H1 (cell line): ENCODE measurements at regions not wholly inside any gene's neighbourhood (a gene's known extent, or its start where the extent isn't known, plus 50 kb on each side); places are given as distances from the start of the nearest gene placed in this dataset.

Experiments used
- CTCF ChIA-PET: fragments of 300-600 bp; sonication (Branson Sonifier 250); formaldehyde crosslinking; loops from one replicate; lab custom pipeline; 2021; ENCODE audit not compliant: partially characterized antibody; lab: Charles Lee
- POLR2A ChIA-PET: fragments of 300-600 bp; sonication (Branson Sonifier 250); formaldehyde crosslinking; loops from one replicate; lab custom pipeline; 2021; ENCODE audit warnings: inconsistent platforms; ENCODE audit not compliant: partially characterized antibody; lab: Charles Lee
- DNase-seq, 2 experiments: peaks; one replicate each; pipeline versions ENCODE4 v3.0.0 to v3.0.0-alpha.2; 2010 to 2022; ENCODE audit warnings: low spot score in 2 of 2, low read depth in 1 of 2, mixed read lengths in 1 of 2
- FAIRE-seq: peaks from 2 replicates; lab custom pipeline; 2011; peaks lifted over from hg19 to GRCh38; lab: Jason Lieb, UNC
- H2AFZ ChIP-seq: 2 replicates; pipeline ENCODE4 v1.8.1; 2012; ENCODE audit warnings: low read length, inconsistent platforms
- H2AK5ac ChIP-seq: 2 replicates; pipeline ENCODE4 v1.6.1; 2013; ENCODE audit warnings: low read depth, low read length
- H2BK120ac ChIP-seq: replicated peaks from 2 replicates; pipeline ENCODE3; 2013; ENCODE audit warnings: low read depth, low read length, inconsistent platforms
- H2BK12ac ChIP-seq: 2 replicates; pipeline ENCODE4 v1.6.1; 2013; ENCODE audit warnings: low read depth, low read length
- H2BK15ac ChIP-seq: 2 replicates; pipeline ENCODE4 v1.6.1; 2013; ENCODE audit warnings: low read length
- H2BK20ac ChIP-seq: 2 replicates; pipeline ENCODE4 v1.6.1; 2013; ENCODE audit warnings: low read length
- H2BK5ac ChIP-seq: 2 replicates; pipeline ENCODE4 v1.6.1; 2013; ENCODE audit warnings: low read depth, low read length
- H3K14ac ChIP-seq: 2 replicates; pipeline ENCODE4 v1.6.1; 2013; ENCODE audit warnings: inconsistent platforms; ENCODE audit not compliant: insufficient read length
- H3K18ac ChIP-seq: 2 replicates; pipeline ENCODE4 v1.6.1; 2013; ENCODE audit warnings: low read length; ENCODE audit errors: extremely low read depth
- H3K23ac ChIP-seq: 2 replicates; pipeline ENCODE4 v1.6.1; 2013; ENCODE audit warnings: inconsistent platforms; ENCODE audit not compliant: insufficient read length
- H3K23me2 ChIP-seq: 2 replicates; pipeline ENCODE4 v1.6.1; 2013; ENCODE audit warnings: low read depth, low read length
- H3K27ac ChIP-seq: 2 replicates; pipeline ENCODE4 v1.6.1; 2011; ENCODE audit warnings: low read depth, low read length, inconsistent platforms
- H3K27me3 ChIP-seq, 4 experiments: replicated peaks in 1 of 4; 1 replicate in 1 of 4; 2 replicates in 3 of 4; pipeline versions ENCODE4 v1.6.1 to v1.8.1; 2011 to 2013; ENCODE audit warnings: low read length in 3 of 4, mild to moderate bottlenecking in 3 of 4, inconsistent platforms in 2 of 4, mixed read lengths in 2 of 4, moderate library complexity in 1 of 4; ENCODE audit not compliant: control insufficient read depth in 3 of 4, insufficient read depth in 3 of 4; ENCODE audit errors: extremely low read depth in 1 of 4
- H3K36me3 ChIP-seq, 4 experiments: 2 replicates each; pipeline versions ENCODE4 v1.6.1 to v1.8.1; 2011 to 2013; ENCODE audit warnings: mild to moderate bottlenecking in 4 of 4, low read length in 3 of 4, moderate library complexity in 2 of 4, control low read depth in 1 of 4, inconsistent platforms in 1 of 4; ENCODE audit not compliant: insufficient read depth in 4 of 4, control insufficient read depth in 2 of 4
- H3K4ac ChIP-seq: replicated peaks from 2 replicates; pipeline ENCODE3; 2013; ENCODE audit warnings: low read length, low read depth, mixed read lengths, inconsistent platforms; ENCODE audit not compliant: insufficient read length
- H3K4me1 ChIP-seq, 4 experiments: replicated peaks in 1 of 4; 1 replicate in 1 of 4; 2 replicates in 3 of 4; pipeline versions ENCODE4 v1.6.1 to v1.8.1; 2011 to 2013; ENCODE audit warnings: low read length in 3 of 4, inconsistent platforms in 2 of 4, mixed read lengths in 1 of 4; ENCODE audit not compliant: insufficient read depth in 4 of 4, control insufficient read depth in 3 of 4
- H3K4me2 ChIP-seq, 2 experiments: 2 replicates each; pipeline versions ENCODE4 v1.6.1 to v1.8.1; 2011 to 2013; ENCODE audit warnings: low read depth in 2 of 2, low read length in 2 of 2, control low read depth in 1 of 2, inconsistent platforms in 1 of 2, mild to moderate bottlenecking in 1 of 2; ENCODE audit not compliant: insufficient read depth in 1 of 2
- H3K4me3 ChIP-seq, 4 experiments: fragments of 200-600, 300-600 bp in 1 of 4; sonication (generic), shearing (Covaris generic), sonication (Bioruptor Twin) in 1 of 4; 2 replicates each; pipeline versions ENCODE4 v1.5.1 to v1.8.1; 2011 to 2016; ENCODE audit warnings: low read length in 4 of 4, low read depth in 3 of 4, control low read depth in 2 of 4, inconsistent platforms in 2 of 4, mild to moderate bottlenecking in 2 of 4, mixed read lengths in 1 of 4, moderate library complexity in 1 of 4; ENCODE audit not compliant: insufficient read depth in 2 of 4; ENCODE audit errors: extremely low read depth in 1 of 4
- H3K56ac ChIP-seq: replicated peaks from 2 replicates; pipeline ENCODE3; 2013; ENCODE audit warnings: low read depth, mild to moderate bottlenecking, mixed read lengths, low read length, inconsistent platforms; ENCODE audit not compliant: insufficient read length
- H3K79me1 ChIP-seq: 2 replicates; pipeline ENCODE4 v1.6.1; 2013; ENCODE audit warnings: low read depth, low read length, control low read depth
- H3K79me2 ChIP-seq, 2 experiments: 2 replicates each; pipeline versions ENCODE4 v1.6.1 to v1.8.1; 2012 to 2013; ENCODE audit warnings: low read length in 2 of 2, mild to moderate bottlenecking in 2 of 2, inconsistent platforms in 1 of 2; ENCODE audit not compliant: insufficient read depth in 2 of 2, control insufficient read depth in 1 of 2
- H3K9ac ChIP-seq, 4 experiments: replicated peaks in 1 of 4; 1 replicate in 1 of 4; 2 replicates in 3 of 4; pipeline versions ENCODE4 v1.6.1 to v1.8.1; 2011 to 2013; ENCODE audit warnings: low read depth in 3 of 4, low read length in 3 of 4, control low read depth in 2 of 4, mild to moderate bottlenecking in 2 of 4, moderate library complexity in 2 of 4, inconsistent platforms in 1 of 4; ENCODE audit errors: extremely low read depth in 1 of 4
- H3K9me3 ChIP-seq, 2 experiments: 2 replicates each; pipeline versions ENCODE4 v1.6.1 to v1.8.1; 2012 to 2013; ENCODE audit warnings: mild to moderate bottlenecking in 2 of 2, moderate library complexity in 2 of 2, control low read depth in 1 of 2, inconsistent platforms in 1 of 2, low read depth in 1 of 2, low read length in 1 of 2, mixed read lengths in 1 of 2; ENCODE audit not compliant: insufficient read depth in 2 of 2
- H4K20me1 ChIP-seq, 2 experiments: replicated peaks in 1 of 2; 2 replicates each; pipeline versions ENCODE3 to v1.8.1; 2011 to 2013; ENCODE audit warnings: inconsistent platforms in 2 of 2, low read length in 2 of 2, mild to moderate bottlenecking in 1 of 2; ENCODE audit not compliant: insufficient read depth in 2 of 2, control insufficient read depth in 1 of 2
- H4K5ac ChIP-seq: 2 replicates; pipeline ENCODE4 v1.6.1; 2013; ENCODE audit warnings: low read length, low read depth, mixed read lengths, inconsistent platforms; ENCODE audit not compliant: insufficient read length
- H4K8ac ChIP-seq: 2 replicates; pipeline ENCODE4 v1.8.0; 2013; ENCODE audit warnings: mild to moderate bottlenecking, moderate library complexity, low read length, inconsistent platforms; ENCODE audit not compliant: insufficient read depth; ENCODE audit errors: extremely low read depth
- H4K91ac ChIP-seq: replicated peaks from 2 replicates; pipeline ENCODE3; 2013; ENCODE audit warnings: low read length, mixed read lengths, inconsistent platforms; ENCODE audit not compliant: insufficient read length
- CBX5 ChIP-seq: fragments of 300-800, 300-1000 bp; sonication (generic); IDR thresholded peaks from 2 replicates; pipeline ENCODE4 v1.7.1; 2016; ENCODE audit warnings: antibody characterized with exemption, low read length, low read depth
- EP300 ChIP-seq, 2 experiments: IDR thresholded peaks; 1 replicate in 1 of 2; 2 replicates in 1 of 2; pipeline ENCODE4 v1.6.1; 2011 to 2012; ENCODE audit warnings: low read depth in 2 of 2, low read length in 2 of 2, mild to moderate bottlenecking in 2 of 2, borderline replicate concordance in 1 of 2, inconsistent platforms in 1 of 2, moderate library complexity in 1 of 2
- EZH2 ChIP-seq: fragments of 200-600 bp; sonication (generic); IDR thresholded peaks from 2 replicates; pipeline ENCODE4 v1.7.1; 2012; ENCODE audit warnings: low read depth, mild to moderate bottlenecking, moderate library complexity, low read length, inconsistent platforms; ENCODE audit not compliant: severe bottlenecking
- GTF2F1 ChIP-seq: IDR thresholded peaks from 2 replicates; pipeline ENCODE4 v1.6.1; 2012; ENCODE audit warnings: low read depth, low read length, improper control_type of control experiment, borderline replicate concordance
- JUN ChIP-seq: IDR thresholded peaks from 2 replicates; pipeline ENCODE4 v1.6.1; 2011; ENCODE audit warnings: low read depth, mild to moderate bottlenecking, improper control_type of control experiment, low read length
- JUND ChIP-seq: IDR thresholded peaks from 2 replicates; pipeline ENCODE4 v1.6.1; 2011; ENCODE audit warnings: mild to moderate bottlenecking, improper control_type of control experiment, low read length
- SRF ChIP-seq: IDR thresholded peaks from 2 replicates; pipeline ENCODE4 v1.6.1; 2011; ENCODE audit warnings: mild to moderate bottlenecking, low read depth, low read length, moderate library complexity
- TAF7 ChIP-seq: optimal IDR thresholded peaks from 2 replicates; pipeline ENCODE3; 2011; ENCODE audit warnings: low read depth, mild to moderate bottlenecking, inconsistent platforms, low read length, moderate library complexity, borderline replicate concordance
- WGBS, 2 experiments: shearing (Covaris generic) in 1 of 2; methylation state at CpG; one replicate each; pipeline versions ENCODE4 v1.1.6 to v1.1.7; 2013 to 2015; ENCODE audit warnings: low lambda C conversion rate in 2 of 2, mixed read lengths in 2 of 2, inconsistent platforms in 1 of 2, low coverage in 1 of 2, missing lambda C conversion rate in 1 of 2; ENCODE audit not compliant: insufficient replicate concordance in 2 of 2, insufficient coverage in 1 of 2, insufficient read length in 1 of 2; ENCODE audit errors: extremely low coverage in 1 of 2, missing lambda C conversion rate in 1 of 2; 5-methylcytosine and 5-hydroxymethylcytosine counted together

- no peak overlapping the region for H3K23ac ChIP-seq
- H3K9ac ChIP-seq = no peak overlapping the region
- ChIA-PET POLR2A (no interaction called here), CTCF (interaction anchor here (0.6 kb wide), 2 partner anchors 144 to 179 kb away, joined by 3 read pairs; no protein-coding TSS in a partner anchor)
- H3K4me1 ChIP-seq = no peaks in the 10 kb centered on the region
- H3K14ac ChIP-seq = no peak overlapping the region
- H3K36me3 ChIP-seq = no peaks in the 10 kb centered on the region
- H4K8ac ChIP-seq = no peak overlapping the region
- no peak overlapping the region for H3K4me2 ChIP-seq
- DNase-seq (no peak), FAIRE-seq (no peak)
- WGBS, 2 experiments = 80% methylated on average over 1 of the region's 1 CpG; no CpG with 5 or more reads in 1 of the 2 experiments
- H3K27me3 ChIP-seq = no peaks in the 10 kb centered on the region
- H3K79me1 ChIP-seq = no peaks in the 10 kb centered on the region
- H3K4me3 ChIP-seq = no peak overlapping the region
- H3K18ac ChIP-seq = no peak overlapping the region
- H3K56ac ChIP-seq = no peak overlapping the region
- no peaks in the 10 kb centered on the region for H3K79me2 ChIP-seq
- H2BK15ac ChIP-seq = no peak overlapping the region
- H3K23me2 ChIP-seq = no peaks in the 10 kb centered on the region
- H2BK5ac ChIP-seq = no peak overlapping the region
- no peak overlapping the region for H2BK12ac ChIP-seq
- no peak overlapping the region for H2AFZ ChIP-seq
- H2BK20ac ChIP-seq = no peak overlapping the region
- no peak overlapping the region for H4K91ac ChIP-seq
- no peak overlapping the region for H4K5ac ChIP-seq
- H3K9me3 ChIP-seq = no peaks in the 10 kb centered on the region
- H3K27ac ChIP-seq = no peak overlapping the region
- H2AK5ac ChIP-seq = no peak overlapping the region
- no peak overlapping the region for H3K4ac ChIP-seq
- TF ChIP-seq CBX5 (no peak), GTF2F1 (no peak), EP300 (IDR thresholded peaks at IDR 0.05; ENCODE audit: borderline replicate concordance in 1 of 2, low read depth in 2 of 2, low read length in 2 of 2) (no peak), JUN (no peak), SRF (no peak), TAF7 (no peak), EZH2 (no peak), JUND (no peak)
- H2BK120ac ChIP-seq = no peak overlapping the region
- H4K20me1 ChIP-seq = no peaks in the 10 kb centered on the region
Measured at GRCh38 chrX:150028692-150029091, 90.4 kb upstream of the EOLA2 start.
